ENCODE measurements at regions not wholly inside any gene's neighbourhood (a gene's known extent, or its start where the extent isn't known, plus 50 kb on each side); places are given as distances from the start of the nearest gene placed in this dataset.

DNA sequence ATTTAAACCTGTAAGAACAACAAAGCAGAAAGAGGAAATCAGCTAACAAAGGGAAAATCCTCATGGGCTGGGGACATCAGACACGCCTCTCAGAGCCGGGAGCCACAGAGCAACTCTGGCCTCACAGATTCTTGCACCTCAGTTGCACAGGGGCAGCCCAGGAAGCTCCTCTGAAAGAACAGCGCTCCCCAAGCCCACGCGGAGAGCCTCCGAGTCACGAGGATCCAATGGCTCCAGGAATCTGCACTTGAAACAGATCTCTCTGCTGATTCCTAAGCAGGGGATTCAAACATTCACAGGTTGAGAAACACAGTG lies 213.2 kb upstream of the MGMT start:
- no peaks in the 10 kb centered on the region for H3K4me1 ChIP-seq (ENCODE audit: insufficient read depth, low read length)
- H2AFZ ChIP-seq (ENCODE audit: low read depth, low read length), result no peak overlapping the region
- no peaks in the 10 kb centered on the region for H4K20me1 ChIP-seq (ENCODE audit: insufficient read depth, low read length)
- peaks cover 7% of the 10 kb centered on the region for H3K9me3 ChIP-seq (ENCODE audit: insufficient read depth, low read length, severe bottlenecking)
- H3K4me3 ChIP-seq (ENCODE audit: low read depth in 1 of 2, low read length in 2 of 2), result no peak overlapping the region
- H3K9ac ChIP-seq (ENCODE audit: low read depth, low read length), result no peak overlapping the region
- H3K4me2 ChIP-seq (ENCODE audit: insufficient read depth, low read length), result no peak overlapping the region
- no peak for TF ChIP-seq CTCF (IDR thresholded peaks at IDR 0.05; ENCODE audit: borderline replicate concordance, extremely low read depth, low read length, poor library complexity, severe bottlenecking)
- no peak for TF ChIP-seq EZH2 (IDR thresholded peaks at IDR 0.05; ENCODE audit: borderline replicate concordance, low read depth, low read length, severe bottlenecking)
- H3K79me2 ChIP-seq (ENCODE audit: insufficient read depth, low read length), result no peaks in the 10 kb centered on the region
- H3K27me3 ChIP-seq (ENCODE audit: insufficient read depth, low read length, poor library complexity), result no peaks in the 10 kb centered on the region
- ATAC-seq (ENCODE audit: insufficient read depth, low read depth), result no peak
- no peak overlapping the region for H3K27ac ChIP-seq (ENCODE audit: low read length)
- no peaks in the 10 kb centered on the region for H3K36me3 ChIP-seq (ENCODE audit: insufficient read depth, low read length)
- DNase-seq, result no peak

DNA sequence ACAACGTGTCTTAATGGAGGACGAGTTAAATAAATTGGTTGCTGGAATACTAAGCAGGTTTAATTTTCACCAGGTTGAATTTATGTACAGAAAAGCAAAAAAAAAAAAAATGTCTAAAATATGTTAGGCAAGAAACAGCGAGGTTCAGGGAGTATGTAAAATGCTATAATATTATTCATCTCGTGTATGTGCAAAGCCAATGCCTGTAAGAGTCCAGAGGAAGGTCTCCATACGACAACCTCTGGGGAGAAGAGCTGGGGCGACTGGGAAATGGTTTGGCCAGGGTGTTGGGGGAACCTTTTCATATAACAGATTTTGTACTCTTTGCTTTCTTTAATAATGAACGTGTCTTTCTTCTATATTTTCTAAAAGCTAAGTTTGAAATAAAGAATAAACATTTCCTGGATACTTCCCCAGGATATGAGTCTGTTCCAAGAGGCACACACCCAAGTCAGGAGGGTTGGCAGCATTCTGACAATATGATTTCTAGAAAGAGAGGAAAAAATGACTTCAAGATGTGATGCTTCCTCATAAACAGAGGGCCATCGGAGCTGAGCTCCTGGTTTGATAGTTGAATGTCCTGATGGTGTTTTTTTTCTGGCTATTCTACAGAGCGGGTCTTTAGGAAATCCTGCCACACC lies 208.6 kb upstream of the MGMT start:
- Histone ChIP-seq H3K4me3 (ENCODE audit: low read depth in 1 of 2, low read length in 2 of 2) (no peak overlapping the region), H3K79me2 (ENCODE audit: insufficient read depth, low read length) (no peaks in the 10 kb centered on the region), H3K4me2 (ENCODE audit: insufficient read depth, low read length) (no peak overlapping the region), H3K9ac (ENCODE audit: low read depth, low read length) (no peak overlapping the region), H3K27me3 (ENCODE audit: insufficient read depth, low read length, poor library complexity) (no peaks in the 10 kb centered on the region), H2AFZ (ENCODE audit: low read depth, low read length) (no peak overlapping the region; the same call in 1 of the 2 replicates), H3K4me1 (ENCODE audit: insufficient read depth, low read length) (no peaks in the 10 kb centered on the region), H3K36me3 (ENCODE audit: insufficient read depth, low read length) (no peaks in the 10 kb centered on the region), H4K20me1 (ENCODE audit: insufficient read depth, low read length) (no peaks in the 10 kb centered on the region), H3K9me3 (ENCODE audit: insufficient read depth, low read length, severe bottlenecking) (no peaks in the 10 kb centered on the region), H3K27ac (ENCODE audit: low read length) (no peak overlapping the region)
- TF ChIP-seq EZH2 (IDR thresholded peaks at IDR 0.05; ENCODE audit: borderline replicate concordance, low read depth, low read length, severe bottlenecking) (no peak), CTCF (IDR thresholded peaks at IDR 0.05; ENCODE audit: borderline replicate concordance, extremely low read depth, low read length, poor library complexity, severe bottlenecking) (no peak)
- ATAC-seq (ENCODE audit: insufficient read depth, low read depth) (no peak), DNase-seq (no peak)

DNA sequence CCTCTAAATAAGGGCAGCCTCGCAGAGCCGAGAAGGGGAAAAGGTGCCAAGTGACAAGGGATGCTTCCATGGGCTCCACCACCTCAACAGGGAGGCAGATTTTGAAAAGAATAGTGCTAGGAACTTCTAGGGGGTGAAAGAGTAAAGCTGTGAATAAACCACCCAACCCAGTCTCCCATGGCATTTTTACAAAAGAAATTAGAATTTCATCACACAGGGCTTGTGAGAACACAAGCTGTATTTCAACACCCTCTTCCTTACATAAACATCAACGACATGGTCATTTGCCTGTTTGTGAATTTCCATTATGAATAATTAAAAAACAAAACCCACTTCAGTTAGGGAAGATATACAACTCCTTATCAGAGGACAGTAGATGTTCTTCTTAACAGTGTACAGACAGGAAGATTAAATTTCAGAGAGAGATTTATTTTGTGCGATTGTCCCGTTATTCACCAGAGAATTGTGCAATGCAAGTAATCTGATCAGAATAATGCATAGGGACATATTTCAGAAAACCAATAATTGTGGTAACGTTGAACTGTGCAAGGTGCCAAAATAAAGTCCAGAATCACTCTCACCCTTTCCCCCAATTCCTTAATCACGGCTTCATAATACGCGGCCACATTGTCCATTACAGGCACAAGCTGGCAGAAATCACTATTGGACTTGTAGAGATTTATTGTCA lies 207.8 kb upstream of the MGMT start:
- Histone ChIP-seq H4K20me1 (ENCODE audit: insufficient read depth, low read length) (no peaks in the 10 kb centered on the region), H3K9me3 (ENCODE audit: insufficient read depth, low read length, severe bottlenecking) (no peaks in the 10 kb centered on the region), H3K79me2 (ENCODE audit: insufficient read depth, low read length) (no peaks in the 10 kb centered on the region), H3K4me3 (ENCODE audit: low read depth in 1 of 2, low read length in 2 of 2) (no peak overlapping the region), H2AFZ (ENCODE audit: low read depth, low read length) (no peak overlapping the region), H3K4me1 (ENCODE audit: insufficient read depth, low read length) (no peaks in the 10 kb centered on the region), H3K27me3 (ENCODE audit: insufficient read depth, low read length, poor library complexity) (no peaks in the 10 kb centered on the region), H3K9ac (ENCODE audit: low read depth, low read length) (no peak overlapping the region), H3K4me2 (ENCODE audit: insufficient read depth, low read length) (no peak overlapping the region), H3K27ac (ENCODE audit: low read length) (no peak overlapping the region), H3K36me3 (ENCODE audit: insufficient read depth, low read length) (no peaks in the 10 kb centered on the region)
- ATAC-seq (ENCODE audit: insufficient read depth, low read depth) (no peak), DNase-seq (no peak)
- no peak for TF ChIP-seq EZH2 (IDR thresholded peaks at IDR 0.05; ENCODE audit: borderline replicate concordance, low read depth, low read length, severe bottlenecking)
- TF ChIP-seq CTCF (IDR thresholded peaks at IDR 0.05; ENCODE audit: borderline replicate concordance, extremely low read depth, low read length, poor library complexity, severe bottlenecking), result no peak
